ENCODE measurements at regions not wholly inside any gene's neighbourhood (a gene's known extent, or its start where the extent isn't known, plus 50 kb on each side); places are given as distances from the start of the nearest gene placed in this dataset.

GRCh38 chr4:61149278-61149677, 50.8 kb upstream of the ADGRL3 start:
- no peak for TF ChIP-seq CTCF (IDR thresholded peaks at IDR 0.05; ENCODE audit: insufficient read depth, low read depth, low read length)
- TF ChIP-seq EZH2 (IDR thresholded peaks at IDR 0.05; ENCODE audit: insufficient read depth, low read length) = no peak

Data from astrocyte (in vitro differentiated cells and primary cell).